ENCODE measurements at regions not wholly inside any gene's neighbourhood (a gene's known extent, or its start where the extent isn't known, plus 50 kb on each side); places are given as distances from the start of the nearest gene placed in this dataset.

DNA sequence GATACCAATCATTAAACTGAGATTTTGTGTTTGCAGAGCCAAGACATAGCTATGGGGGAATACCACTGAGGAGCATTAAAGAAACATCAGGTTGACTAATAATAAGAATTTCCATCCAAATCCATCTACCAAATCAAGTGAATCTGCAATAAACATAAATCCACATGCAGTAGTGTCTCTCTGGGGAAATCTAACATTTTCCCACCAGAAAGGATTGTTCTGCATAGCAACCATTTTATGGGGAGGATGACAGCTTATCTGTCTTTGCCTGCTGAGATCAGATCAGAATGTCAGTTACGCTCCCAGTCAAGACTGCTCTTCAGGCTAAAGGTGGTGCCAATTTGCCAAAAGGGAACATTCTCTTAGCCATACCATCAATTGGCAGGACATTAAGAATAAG is 1098.9 kb upstream of the CHAC2 start:
- TF ChIP-seq, protein P1, sequence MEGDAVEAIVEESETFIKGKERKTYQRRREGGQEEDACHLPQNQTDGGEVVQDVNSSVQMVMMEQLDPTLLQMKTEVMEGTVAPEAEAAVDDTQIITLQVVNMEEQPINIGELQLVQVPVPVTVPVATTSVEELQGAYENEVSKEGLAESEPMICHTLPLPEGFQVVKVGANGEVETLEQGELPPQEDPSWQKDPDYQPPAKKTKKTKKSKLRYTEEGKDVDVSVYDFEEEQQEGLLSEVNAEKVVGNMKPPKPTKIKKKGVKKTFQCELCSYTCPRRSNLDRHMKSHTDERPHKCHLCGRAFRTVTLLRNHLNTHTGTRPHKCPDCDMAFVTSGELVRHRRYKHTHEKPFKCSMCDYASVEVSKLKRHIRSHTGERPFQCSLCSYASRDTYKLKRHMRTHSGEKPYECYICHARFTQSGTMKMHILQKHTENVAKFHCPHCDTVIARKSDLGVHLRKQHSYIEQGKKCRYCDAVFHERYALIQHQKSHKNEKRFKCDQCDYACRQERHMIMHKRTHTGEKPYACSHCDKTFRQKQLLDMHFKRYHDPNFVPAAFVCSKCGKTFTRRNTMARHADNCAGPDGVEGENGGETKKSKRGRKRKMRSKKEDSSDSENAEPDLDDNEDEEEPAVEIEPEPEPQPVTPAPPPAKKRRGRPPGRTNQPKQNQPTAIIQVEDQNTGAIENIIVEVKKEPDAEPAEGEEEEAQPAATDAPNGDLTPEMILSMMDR (IDR thresholded peaks at IDR 0.05): no peak
- TF ChIP-seq POLR2A (IDR thresholded peaks at IDR 0.05): no peak
